SK-N-SH (cell line): ENCODE measurements at regions not wholly inside any gene's neighbourhood (a gene's known extent, or its start where the extent isn't known, plus 50 kb on each side); places are given as distances from the start of the nearest gene placed in this dataset.

Source experiments
- CTCF ChIA-PET: fragments of 300-600, 350-600 bp; formaldehyde crosslinking; extraction: SDS; loops from one replicate; lab custom pipeline; 2021; lab: Yijun Ruan, JAX
- POLR2A ChIA-PET: fragments of 350-600 bp; sonication (Branson Sonifier 250); formaldehyde crosslinking; extraction: SDS; loops from one replicate; lab custom pipeline; 2020; ENCODE audit warnings: antibody characterized with exemption, inconsistent platforms; lab: Yijun Ruan, JAX
- DNase-seq: peaks from one replicate; pipeline ENCODE4 v3.0.0; 2012
- H2AFZ ChIP-seq: fragments of 200-600 bp; sonication (generic); 2 replicates; pipeline ENCODE4 v1.8.1; 2016; ENCODE audit warnings: antibody characterized with exemption, mild to moderate bottlenecking, low read depth
- H3F3A ChIP-seq: fragments of 200-600 bp; sonication (generic); replicated peaks from 2 replicates; pipeline ENCODE3; 2016; ENCODE audit warnings: antibody characterized with exemption, mild to moderate bottlenecking; ENCODE audit not compliant: insufficient read depth
- H3K27ac ChIP-seq, 2 experiments: fragments of 200-500 bp in 1 of 2; fragments of 200-600 bp in 1 of 2; sonication (Bioruptor generic) in 1 of 2; sonication (generic), shearing (Covaris generic) in 1 of 2; 2 replicates each; pipeline versions ENCODE4 v1.5.1 to v1.6.1; 2014 to 2016; ENCODE audit warnings: low read depth in 2 of 2, inconsistent platforms in 1 of 2, low read length in 1 of 2, mild to moderate bottlenecking in 1 of 2, mixed read lengths in 1 of 2
- H3K27me3 ChIP-seq: fragments of 200-600 bp; sonication (generic), shearing (Covaris generic); 2 replicates; pipeline ENCODE4 v1.6.1; 2016; ENCODE audit warnings: mixed run types; ENCODE audit not compliant: insufficient read depth
- H3K36me3 ChIP-seq, 2 experiments: fragments of 200-500 bp in 1 of 2; fragments of 200-600 bp in 1 of 2; sonication (Bioruptor generic) in 1 of 2; sonication (generic) in 1 of 2; replicated peaks in 1 of 2; 2 replicates each; pipeline versions ENCODE3 to v1.5.1; 2014 to 2016; ENCODE audit warnings: low read length in 1 of 2, mild to moderate bottlenecking in 1 of 2; ENCODE audit not compliant: insufficient read depth in 2 of 2, control insufficient read depth in 1 of 2
- H3K4me1 ChIP-seq, 2 experiments: fragments of 200-500 bp in 1 of 2; fragments of 200-600 bp in 1 of 2; sonication (Bioruptor generic) in 1 of 2; sonication (generic), shearing (Covaris generic) in 1 of 2; 2 replicates each; pipeline versions ENCODE4 v1.5.1 to v1.6.1; 2014 to 2016; ENCODE audit warnings: low read depth in 1 of 2, low read length in 1 of 2, mixed run types in 1 of 2; ENCODE audit not compliant: insufficient read depth in 2 of 2, control insufficient read depth in 1 of 2
- H3K4me2 ChIP-seq: fragments of 200-600 bp; sonication (generic), shearing (Covaris generic); 2 replicates; pipeline ENCODE4 v1.6.1; 2017; ENCODE audit warnings: mixed run types
- H3K4me3 ChIP-seq, 2 experiments: fragments of 200-500 bp in 1 of 2; fragments of 200-600 bp in 1 of 2; sonication (Bioruptor generic) in 1 of 2; sonication (generic), shearing (Covaris generic) in 1 of 2; 2 replicates each; pipeline versions ENCODE4 v1.5.1 to v1.8.1; 2014 to 2016; ENCODE audit warnings: low read depth in 2 of 2, inconsistent platforms in 1 of 2, low read length in 1 of 2, mild to moderate bottlenecking in 1 of 2, mixed read lengths in 1 of 2, moderate library complexity in 1 of 2
- H3K79me2 ChIP-seq: fragments of 200-600 bp; sonication (generic); 2 replicates; pipeline ENCODE4 v1.8.1; 2017; ENCODE audit warnings: mild to moderate bottlenecking; ENCODE audit not compliant: insufficient read depth
- H3K9ac ChIP-seq: fragments of 200-600 bp; sonication (generic); 2 replicates; pipeline ENCODE4 v1.6.1; 2017; ENCODE audit warnings: mixed run types
- H3K9me2 ChIP-seq: fragments of 200-600 bp; sonication (generic); 2 replicates; pipeline ENCODE4 v1.6.1; 2017; ENCODE audit warnings: mixed run types
- H3K9me3 ChIP-seq: fragments of 200-600 bp; sonication (generic); 2 replicates; pipeline ENCODE4 v1.6.1; 2017; ENCODE audit warnings: mixed run types, mild to moderate bottlenecking, moderate library complexity
- H4K20me1 ChIP-seq: fragments of 200-600 bp; sonication (generic); 2 replicates; pipeline ENCODE4 v1.6.1; 2017; ENCODE audit warnings: mild to moderate bottlenecking, mixed run types; ENCODE audit not compliant: insufficient read depth
- CHD2 ChIP-seq: fragments of 150-350 bp; IDR thresholded peaks from 2 replicates; pipeline ENCODE4 v1.6.1; 2018; ENCODE audit warnings: low read length; ENCODE audit not compliant: partially characterized antibody
- ELF1 ChIP-seq: IDR thresholded peaks from 2 replicates; pipeline ENCODE4 v1.4.0; 2012
- EP300 ChIP-seq, 2 experiments: IDR thresholded peaks; 2 replicates each; pipeline versions ENCODE4 v1.4.0 to v1.6.1; 2012; ENCODE audit warnings: borderline replicate concordance in 1 of 2, low read depth in 1 of 2, low read length in 1 of 2
- FOXJ3 ChIP-seq: sonication (generic); formaldehyde crosslinking; IDR thresholded peaks from 2 replicates; pipeline ENCODE4 v1.5.1; 2020; ENCODE audit warnings: mild to moderate bottlenecking, missing genetic modification reagents
- FOXM1 ChIP-seq: IDR thresholded peaks from 2 replicates; pipeline ENCODE4 v1.4.0; 2012; ENCODE audit warnings: low read depth, mild to moderate bottlenecking
- GATA2 ChIP-seq: sonication (generic); formaldehyde crosslinking; IDR thresholded peaks from 2 replicates; pipeline ENCODE4 v1.5.0; 2020; ENCODE audit warnings: mild to moderate bottlenecking, missing genetic modification reagents
- JUND ChIP-seq: IDR thresholded peaks from 2 replicates; pipeline ENCODE4 v1.4.0; 2012
- NFIC ChIP-seq: IDR thresholded peaks from 2 replicates; pipeline ENCODE4 v1.4.0; 2012; ENCODE audit warnings: borderline replicate concordance
- NRF1 ChIP-seq: IDR thresholded peaks from 2 replicates; pipeline ENCODE4 v1.6.1; 2012; ENCODE audit warnings: low read depth, mild to moderate bottlenecking, low read length
- PBX3 ChIP-seq: IDR thresholded peaks from 2 replicates; pipeline ENCODE4; 2012
- POLR2AphosphoS5 ChIP-seq: IDR thresholded peaks from 2 replicates; pipeline ENCODE4 v1.6.1; 2012; ENCODE audit warnings: low read depth, low read length
- RAD21 ChIP-seq: IDR thresholded peaks from 2 replicates; pipeline ENCODE4 v1.6.1; 2012; ENCODE audit warnings: mild to moderate bottlenecking, low read length
- RXRA ChIP-seq: IDR thresholded peaks from 2 replicates; pipeline ENCODE4 v1.4.0; 2012; ENCODE audit warnings: low read depth, mild to moderate bottlenecking, borderline replicate concordance
- TAF1 ChIP-seq: IDR thresholded peaks from 2 replicates; pipeline ENCODE4 v1.6.1; 2012; ENCODE audit warnings: low read depth, mild to moderate bottlenecking, low read length, moderate library complexity, borderline replicate concordance
- USF1 ChIP-seq: IDR thresholded peaks from 2 replicates; pipeline ENCODE4 v1.4.0; 2012; ENCODE audit warnings: low read depth, borderline replicate concordance
- USF2 ChIP-seq: fragments of 150-350 bp; IDR thresholded peaks from 2 replicates; pipeline ENCODE4 v1.6.1; 2017; ENCODE audit warnings: antibody characterized with exemption, low read length, low read depth, borderline replicate concordance
- YY1 ChIP-seq: IDR thresholded peaks from 2 replicates; pipeline ENCODE4 v1.4.0; 2012; ENCODE audit warnings: low read depth, mild to moderate bottlenecking
- WGBS: methylation state at CpG from one replicate; pipeline ENCODE4 v1.1.6; 2017; ENCODE audit warnings: low lambda C conversion rate; 5-methylcytosine and 5-hydroxymethylcytosine counted together

GRCh38 chr4:45346816-45347435 lies 620.6 kb upstream of the GNPDA2 start:
- no peaks in the 10 kb centered on the region; a peak in 2 of 4 replicates for H3K4me1 ChIP-seq
- WGBS, result 30% methylated on average over 4 of the region's 4 CpGs
- no peak overlapping the region for H3K4me2 ChIP-seq
- no peaks in the 10 kb centered on the region for H3K79me2 ChIP-seq
- peak overlapping the region in 1 of 2 experiments; percentile 67; a peak in 2 of 4 replicates for H3K27ac ChIP-seq
- TF ChIP-seq FOXJ3 (CRISPR knock-in tag), result no peak
- no peak for TF ChIP-seq JUND
- TF ChIP-seq RXRA, result no peak
- no peak for TF ChIP-seq GATA2 (CRISPR knock-in tag)
- no peak for TF ChIP-seq CHD2
- no peak for TF ChIP-seq POLR2AphosphoS5
- no peak for TF ChIP-seq NRF1
- TF ChIP-seq USF2, result no peak
- TF ChIP-seq TAF1, result no peak
- TF ChIP-seq YY1, result no peak
- TF ChIP-seq EP300 (IDR thresholded peaks at IDR 0.05; ENCODE audit: borderline replicate concordance in 1 of 2, low read depth in 1 of 2, low read length in 1 of 2), result no peak; a peak in 1 of 4 replicates
- no peak for TF ChIP-seq RAD21
- no peak for TF ChIP-seq NFIC
- no peak for TF ChIP-seq USF1
- TF ChIP-seq PBX3, result no peak
- TF ChIP-seq FOXM1, result no peak
- no peaks in the 10 kb centered on the region for H3K9me2 ChIP-seq
- CTCF ChIA-PET, result interaction anchor here (1.4 kb wide), 1 partner anchor 9 kb away, joined by 3 read pairs; no protein-coding TSS in a partner anchor
- H3K27me3 ChIP-seq, result no peaks in the 10 kb centered on the region
- no peaks in the 10 kb centered on the region for H3F3A ChIP-seq
- H3K4me3 ChIP-seq, result no peak overlapping the region
- peak; percentile 2 for DNase-seq
- H2AFZ ChIP-seq, result no peak overlapping the region
- H3K36me3 ChIP-seq, result no peaks in the 10 kb centered on the region
- no peak overlapping the region for H3K9ac ChIP-seq
- no peaks in the 10 kb centered on the region for H4K20me1 ChIP-seq
- no peaks in the 10 kb centered on the region for H3K9me3 ChIP-seq
- POLR2A ChIA-PET, result no interaction called here

- Histone ChIP-seq H3K9ac (no peak overlapping the region), H3K4me1 (no peaks in the 10 kb centered on the region; a peak in 2 of 4 replicates), H3F3A (no peaks in the 10 kb centered on the region), H3K27me3 (no peaks in the 10 kb centered on the region), H3K4me2 (no peak overlapping the region), H3K9me2 (no peaks in the 10 kb centered on the region), H4K20me1 (no peaks in the 10 kb centered on the region), H3K9me3 (no peaks in the 10 kb centered on the region), H3K79me2 (no peaks in the 10 kb centered on the region), H2AFZ (no peak overlapping the region)
- DNase-seq, result peak; percentile 8
- WGBS, result 19% methylated on average over 5 of the region's 5 CpGs
- CTCF ChIA-PET, result interaction anchor here (1.3 kb wide), 1 partner anchor 23 kb away, joined by 3 read pairs; no protein-coding TSS in a partner anchor
- POLR2A ChIA-PET, result no interaction called here
- TF ChIP-seq ELF1, result no peak
- TF ChIP-seq, all 33 proteins: peak for 0
- Histone ChIP-seq H3K36me3 (no peaks in the 10 kb centered on the region), H3K4me3 (no peak overlapping the region), H3K27ac (peak overlapping the region in 1 of 2 experiments; percentile 77; a peak in 2 of 4 replicates)
These were observed 619.2 kb upstream of the GNPDA2 start for GRCh38 chr4:45345558-45345957.
